ENCODE measurements at regions not wholly inside any gene's neighbourhood (a gene's known extent, or its start where the extent isn't known, plus 50 kb on each side); places are given as distances from the start of the nearest gene placed in this dataset.
"Not testable (repeated sequence)": the region's sequence is repeated elsewhere in the genome, so short reads cannot be mapped to it uniquely, and the experiment has no call there.

DNA sequence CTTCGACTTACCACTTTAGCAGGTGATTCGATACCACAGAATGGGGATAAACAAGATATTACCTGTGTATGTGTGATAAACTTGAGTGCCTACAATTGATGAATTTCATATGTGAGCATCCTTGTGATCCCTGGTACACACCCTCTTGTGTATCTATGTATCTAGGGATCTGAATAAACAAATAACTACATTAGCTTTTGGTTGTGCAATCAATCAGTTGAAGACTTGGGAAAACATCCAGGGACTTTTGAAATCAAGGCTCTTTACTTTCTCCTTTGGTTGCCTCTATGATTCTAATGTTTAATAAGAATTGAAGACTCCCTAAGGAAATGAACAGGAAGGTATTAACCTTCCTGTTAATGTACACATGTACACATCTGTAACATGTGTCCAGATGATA is 97.3 kb upstream of the DCC start:
- no peaks in the 10 kb centered on the region for H3K4me1 Mint-ChIP-seq
- no peak overlapping the region for H3K27ac Mint-ChIP-seq
- no peak for DNase-seq (ENCODE audit: low spot score in 2 of 2, unreplicated experiment in 2 of 2)
- H3K36me3 Mint-ChIP-seq, result no peaks in the 10 kb centered on the region
- peaks cover 2% of the 10 kb centered on the region for H3K27me3 Mint-ChIP-seq (ENCODE audit: low read depth)
- peaks cover 15% of the 10 kb centered on the region for H3K9me3 Mint-ChIP-seq
- no peak overlapping the region for H3K4me3 Mint-ChIP-seq
- no peak for TF ChIP-seq CTCF (IDR thresholded peaks at IDR 0.05; ENCODE audit: unreplicated experiment)

GRCh38 chr18:52244658-52245057 is 95.3 kb upstream of the DCC start:
- no peak for TF ChIP-seq CTCF (IDR thresholded peaks at IDR 0.05; ENCODE audit: unreplicated experiment)

GRCh38 chr18:52254367-52254766 is 85.6 kb upstream of the DCC start:
- Mint-ChIP-seq H3K27me3 (ENCODE audit: low read depth) (no peaks in the 10 kb centered on the region), H3K4me1 (no peaks in the 10 kb centered on the region), H3K36me3 (no peaks in the 10 kb centered on the region), H3K27ac (no peak overlapping the region), H3K4me3 (no peak overlapping the region), H3K9me3 (no peaks in the 10 kb centered on the region)
- DNase-seq (ENCODE audit: low spot score in 2 of 2, unreplicated experiment in 2 of 2), result no peak
- no peak for TF ChIP-seq CTCF (IDR thresholded peaks at IDR 0.05; ENCODE audit: unreplicated experiment)

More at GRCh38 chr18:52244658-52245057, 95.3 kb upstream of the DCC start:
- H3K4me3 Mint-ChIP-seq, result no peak overlapping the region
- H3K9me3 Mint-ChIP-seq, result peaks cover 19% of the 10 kb centered on the region
- H3K36me3 Mint-ChIP-seq, result no peaks in the 10 kb centered on the region
- DNase-seq (ENCODE audit: low spot score in 2 of 2, unreplicated experiment in 2 of 2), result no peak
- H3K27ac Mint-ChIP-seq, result no peak overlapping the region
- no peaks in the 10 kb centered on the region for H3K4me1 Mint-ChIP-seq
- H3K27me3 Mint-ChIP-seq (ENCODE audit: low read depth), result peaks cover 2% of the 10 kb centered on the region

GRCh38 chr18:52257417-52257816 is 82.6 kb upstream of the DCC start:
- not testable (repeated sequence) for H3K27me3 Mint-ChIP-seq (ENCODE audit: low read depth); H3K36me3 Mint-ChIP-seq; H3K27ac Mint-ChIP-seq; H3K4me1 Mint-ChIP-seq; H3K9me3 Mint-ChIP-seq; H3K4me3 Mint-ChIP-seq; DNase-seq (ENCODE audit: low spot score in 2 of 2, unreplicated experiment in 2 of 2)

- no peak overlapping the region for H3K27ac Mint-ChIP-seq
- no peaks in the 10 kb centered on the region for H3K27me3 Mint-ChIP-seq (ENCODE audit: low read depth)
- DNase-seq (ENCODE audit: low spot score in 2 of 2, unreplicated experiment in 2 of 2), result no peak
- no peaks in the 10 kb centered on the region for H3K9me3 Mint-ChIP-seq
- H3K4me3 Mint-ChIP-seq, result no peak overlapping the region
- H3K4me1 Mint-ChIP-seq, result no peaks in the 10 kb centered on the region
- H3K36me3 Mint-ChIP-seq, result no peaks in the 10 kb centered on the region
- TF ChIP-seq CTCF (IDR thresholded peaks at IDR 0.05; ENCODE audit: unreplicated experiment), result no peak
These were observed 64.2 kb upstream of the DCC start for GRCh38 chr18:52275817-52276216.

GRCh38 chr18:52277785-52278184 is 62.2 kb upstream of the DCC start:
- H3K27me3 Mint-ChIP-seq (ENCODE audit: low read depth), result no peaks in the 10 kb centered on the region

More at GRCh38 chr18:52277785-52278184, 62.2 kb upstream of the DCC start:
- no peak for TF ChIP-seq CTCF (IDR thresholded peaks at IDR 0.05; ENCODE audit: unreplicated experiment)
- Mint-ChIP-seq H3K36me3 (no peaks in the 10 kb centered on the region), H3K9me3 (no peaks in the 10 kb centered on the region), H3K4me3 (no peak overlapping the region), H3K4me1 (no peaks in the 10 kb centered on the region), H3K27ac (no peak overlapping the region)
- no peak for DNase-seq (ENCODE audit: low spot score in 2 of 2, unreplicated experiment in 2 of 2)

Measured in mesothelial cell of epicardium (in vitro differentiated cells).